Superior temporal gyrus (tissue), 1 donor: ENCODE measurements at regions not wholly inside any gene's neighbourhood (a gene's known extent, or its start where the extent isn't known, plus 50 kb on each side); places are given as distances from the start of the nearest gene placed in this dataset.
"Not testable (repeated sequence)": the region's sequence is repeated elsewhere in the genome, so short reads cannot be mapped to it uniquely, and the experiment has no call there.

Source experiments
- DNase-seq: peaks from one replicate; pipeline ENCODE4 v3.0.0-alpha.2; 2016; ENCODE audit errors: extremely low spot score

DNA sequence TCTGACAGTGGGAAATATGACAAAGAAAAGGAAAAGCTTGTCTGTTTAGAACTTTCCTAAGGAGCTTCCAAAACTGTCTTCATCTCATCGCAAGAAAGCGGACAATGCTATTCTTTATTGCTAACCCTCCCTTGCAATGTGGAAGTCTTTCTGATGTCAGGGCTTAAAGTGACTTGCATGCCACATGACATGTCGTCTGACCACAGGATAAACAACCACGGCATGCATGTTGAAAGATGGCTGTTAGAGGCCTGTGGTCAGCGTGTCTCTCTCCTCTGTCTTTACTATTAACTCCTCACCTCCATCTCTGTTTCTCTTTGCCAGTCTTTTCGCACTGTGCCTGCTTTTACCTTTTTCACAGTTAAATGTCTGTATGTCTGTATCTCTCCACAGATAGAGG, 389.8 kb downstream of the LNPK start:
- no peak for DNase-seq

GRCh38 chr2:175606010-175606841, 395.8 kb downstream of the LNPK start:
- DNase-seq: no peak

- DNase-seq: no peak
Observed at GRCh38 chr2:175605640-175606009, 396.4 kb downstream of the LNPK start.

DNA sequence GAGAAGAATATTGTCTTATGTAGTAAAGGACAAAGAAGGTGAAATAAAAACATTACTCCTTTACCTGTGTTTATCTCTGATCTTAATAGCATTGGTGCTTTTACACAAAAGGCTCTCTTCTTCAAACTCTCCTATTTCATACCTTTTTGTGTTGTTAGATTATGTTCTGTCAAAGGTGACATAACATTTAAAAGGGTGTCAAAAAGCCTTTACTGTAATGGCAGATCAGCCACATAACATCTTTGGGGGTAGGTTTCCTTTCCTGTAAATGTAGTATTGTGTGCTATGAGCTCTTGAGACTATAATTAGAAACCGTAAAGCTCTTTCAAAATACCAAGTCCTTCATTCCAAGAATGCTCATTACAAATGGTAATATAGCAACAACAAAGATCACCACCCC, 400.1 kb downstream of the LNPK start:
- DNase-seq: no peak

DNA sequence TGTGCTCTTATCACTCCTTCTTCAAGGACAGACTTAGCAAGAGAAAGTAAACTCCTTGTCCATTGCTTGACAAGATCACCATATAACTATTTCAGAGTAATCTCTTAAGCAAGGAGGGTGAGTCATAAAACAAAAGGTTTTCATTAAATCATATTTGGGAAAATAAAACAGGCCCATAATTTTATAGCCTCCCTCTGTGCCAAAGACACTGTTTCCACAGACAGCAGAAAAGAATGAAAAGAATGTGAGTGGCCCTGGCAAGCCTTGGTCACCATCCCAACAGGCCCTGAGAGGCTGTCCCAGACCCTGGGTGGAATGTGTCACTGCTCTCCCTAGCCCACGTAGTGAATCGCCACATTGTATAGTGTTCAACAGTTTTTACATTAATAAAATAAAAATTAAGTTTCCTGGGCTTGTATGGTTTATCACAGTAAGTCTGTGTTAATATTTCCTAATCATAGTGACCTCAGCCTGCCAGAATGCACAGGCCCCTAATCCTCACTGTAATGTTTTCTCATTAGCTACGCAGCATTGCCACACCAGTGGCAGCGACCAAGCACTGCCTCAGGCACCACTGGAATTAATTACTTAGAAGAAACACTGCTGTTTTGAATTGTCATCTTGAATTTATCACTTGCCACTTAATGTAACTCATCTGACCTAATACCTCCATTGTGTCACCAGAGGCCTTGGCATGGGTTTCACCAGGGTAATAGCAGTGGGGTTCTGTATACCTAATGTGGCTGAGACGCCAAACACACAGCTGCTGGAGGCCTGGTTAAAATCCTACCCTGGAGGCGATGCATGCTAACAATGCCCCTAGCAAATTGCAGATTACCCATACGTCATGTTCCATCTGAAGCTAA, 401.9 kb downstream of the LNPK start:
- DNase-seq: no peak

GRCh38 chr2:175597286-175597685, 404.8 kb downstream of the LNPK start:
- DNase-seq: no peak

DNA sequence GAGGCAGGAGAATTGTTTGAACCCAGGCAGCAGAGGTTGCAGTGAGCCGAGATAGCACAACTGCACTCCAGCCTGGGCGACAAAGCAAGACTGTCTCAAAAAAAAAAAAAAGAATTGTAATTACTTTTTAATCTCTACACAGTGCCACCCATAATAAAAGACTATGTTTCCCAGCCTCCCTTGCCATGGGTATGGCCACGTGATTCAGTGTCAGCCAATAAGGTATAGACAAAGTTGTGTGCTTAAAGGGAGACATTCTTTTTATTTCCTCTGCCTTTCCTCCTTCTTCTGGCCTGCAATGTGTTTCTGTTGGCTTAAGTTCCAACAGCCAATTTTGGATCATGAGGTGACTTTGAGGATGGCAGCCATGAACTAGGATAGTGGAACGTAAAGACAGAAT, 406.9 kb downstream of the LNPK start:
- no peak for DNase-seq

DNA sequence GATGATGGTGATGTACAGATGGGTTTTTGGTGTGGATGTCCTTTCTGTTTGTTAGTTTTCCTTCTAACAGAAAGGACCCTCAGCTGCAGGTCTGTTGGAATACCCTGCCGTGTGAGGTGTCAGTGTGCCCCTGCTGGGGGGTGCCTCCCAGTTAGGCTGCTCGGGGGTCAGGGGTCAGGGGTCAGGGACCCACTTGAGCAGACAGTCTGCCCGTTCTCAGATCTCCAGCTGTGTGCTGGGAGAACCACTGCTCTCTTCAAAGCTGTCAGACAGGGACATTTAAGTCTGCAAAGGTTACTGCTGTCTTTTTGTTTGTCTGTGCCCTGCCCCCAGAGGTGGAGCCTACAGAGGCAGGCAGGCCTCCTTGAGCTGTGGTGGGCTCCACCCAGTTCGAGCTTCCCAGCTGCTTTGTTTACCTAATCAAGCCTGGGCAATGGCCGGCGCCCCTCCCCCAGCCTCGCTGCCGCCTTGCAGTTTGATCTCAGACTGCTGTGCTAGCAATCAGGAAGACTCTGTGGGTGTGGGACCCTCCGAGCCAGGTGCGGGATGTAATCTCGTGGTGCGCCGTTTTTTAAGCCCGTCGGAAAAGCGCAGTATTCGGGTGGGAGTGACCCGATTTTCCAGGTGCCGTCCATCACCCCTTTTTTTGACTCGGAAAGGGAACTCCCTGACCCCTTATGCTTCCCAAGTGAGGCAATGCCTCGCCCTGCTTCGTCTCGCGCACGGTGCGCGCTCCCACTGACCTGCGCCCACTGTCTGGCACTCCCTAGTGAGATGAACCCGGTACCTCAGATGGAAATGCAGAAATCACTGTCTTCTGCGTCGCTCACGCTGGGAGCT, 408.2 kb downstream of the LNPK start:
- DNase-seq: not testable (repeated sequence)

GRCh38 chr2:175588213-175588612, 406.7 kb upstream of the ATP5MC3 start:
- DNase-seq: not testable (repeated sequence)

DNA sequence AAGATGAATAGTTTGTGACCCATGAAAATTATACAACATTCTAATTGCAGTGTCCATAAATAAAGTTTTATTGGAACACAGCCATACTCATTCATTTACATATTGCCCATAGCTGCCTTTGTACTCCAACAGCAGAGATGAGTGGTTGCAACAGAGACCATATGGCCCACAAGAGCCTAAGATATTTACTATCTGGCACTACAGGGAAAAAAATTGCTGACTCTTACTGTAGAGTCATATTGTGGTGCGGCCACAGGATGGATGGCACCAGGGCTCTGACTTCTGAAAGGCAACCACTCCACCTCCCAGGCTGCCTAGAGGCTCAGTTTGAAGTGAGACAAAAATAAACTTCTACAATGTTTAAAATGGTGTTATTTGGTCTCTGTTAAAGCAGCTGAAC, 404.0 kb upstream of the ATP5MC3 start:
- DNase-seq: no peak

- no peak for DNase-seq
Observed at GRCh38 chr2:175580652-175581051, 399.1 kb upstream of the ATP5MC3 start.

GRCh38 chr2:175579646-175580045, 398.1 kb upstream of the ATP5MC3 start:
- DNase-seq: no peak

DNA sequence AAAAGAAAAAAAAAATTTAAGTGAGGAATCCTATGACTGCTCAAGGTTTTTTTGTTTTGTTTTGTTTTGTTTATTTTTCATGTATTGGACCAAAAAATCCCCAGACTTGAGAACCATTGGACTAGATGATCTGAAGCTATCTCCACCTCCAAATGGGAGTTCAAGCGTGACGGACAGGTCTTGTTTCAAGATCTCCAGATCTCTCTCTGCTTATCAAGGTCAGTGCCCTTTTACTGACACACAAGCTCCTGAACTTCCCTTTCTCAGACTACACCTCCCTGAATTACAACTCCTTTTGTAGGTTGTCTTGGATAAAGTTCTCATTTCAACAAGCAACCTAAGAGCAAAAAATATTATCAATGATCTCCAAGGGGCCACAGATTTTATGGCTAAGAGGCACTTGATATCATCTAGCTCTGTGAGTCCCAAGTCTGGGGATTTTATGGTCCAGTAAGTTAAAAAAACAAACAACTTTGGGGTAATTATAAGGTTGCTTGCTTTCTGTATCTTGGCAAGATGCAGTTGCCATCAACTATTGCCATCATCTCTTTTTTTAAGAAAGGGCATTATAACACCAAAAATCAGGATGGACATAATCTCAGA, 396.0 kb upstream of the ATP5MC3 start:
- no peak for DNase-seq

GRCh38 chr2:175576875-175577274, 395.4 kb upstream of the ATP5MC3 start:
- DNase-seq: no peak

GRCh38 chr2:175576270-175576669, 394.8 kb upstream of the ATP5MC3 start:
- no peak for DNase-seq

DNA sequence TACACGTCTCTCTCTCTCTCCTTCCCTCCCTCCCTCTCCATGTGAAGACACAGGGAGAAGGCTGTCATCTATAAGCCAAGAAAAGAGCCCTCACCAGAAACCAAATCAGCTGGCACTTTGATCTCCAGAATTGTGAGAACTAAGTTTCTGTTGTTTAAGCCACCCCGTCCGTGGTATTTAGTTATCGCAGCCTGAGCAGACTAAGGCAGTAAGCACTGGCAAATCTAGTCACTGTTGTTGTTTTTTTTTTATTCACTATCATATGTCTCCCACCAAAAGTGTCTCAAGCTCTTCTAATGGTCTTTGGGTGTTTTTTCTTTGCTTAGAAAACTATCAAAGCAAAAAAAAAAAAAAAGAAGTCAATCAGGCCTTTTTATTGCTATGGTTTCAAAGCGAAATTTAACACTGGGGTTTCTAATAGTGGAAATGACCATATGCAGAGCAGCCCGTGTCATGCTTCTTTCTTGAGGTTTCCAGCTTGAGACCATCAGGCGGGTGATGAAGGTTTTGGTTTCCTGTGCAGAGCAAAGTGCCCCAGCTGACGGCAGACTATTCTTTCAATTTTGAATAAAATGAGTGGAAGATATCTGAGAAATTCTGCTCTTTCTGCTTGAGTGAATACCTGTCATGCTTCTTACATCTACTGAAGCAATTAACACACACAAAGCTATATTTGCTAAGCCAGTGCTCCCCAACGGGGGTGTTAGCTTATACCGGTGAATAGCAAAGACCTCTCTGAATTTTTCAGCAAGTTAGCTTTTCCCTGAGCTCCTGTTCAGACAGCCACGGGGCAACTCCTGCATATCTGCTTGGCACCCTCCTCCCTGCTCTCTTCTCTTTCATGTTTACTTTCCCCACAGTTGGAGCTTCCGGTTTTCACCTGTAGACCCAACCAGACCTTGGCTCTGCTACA, 394.1 kb upstream of the ATP5MC3 start:
- no peak for DNase-seq

DNA sequence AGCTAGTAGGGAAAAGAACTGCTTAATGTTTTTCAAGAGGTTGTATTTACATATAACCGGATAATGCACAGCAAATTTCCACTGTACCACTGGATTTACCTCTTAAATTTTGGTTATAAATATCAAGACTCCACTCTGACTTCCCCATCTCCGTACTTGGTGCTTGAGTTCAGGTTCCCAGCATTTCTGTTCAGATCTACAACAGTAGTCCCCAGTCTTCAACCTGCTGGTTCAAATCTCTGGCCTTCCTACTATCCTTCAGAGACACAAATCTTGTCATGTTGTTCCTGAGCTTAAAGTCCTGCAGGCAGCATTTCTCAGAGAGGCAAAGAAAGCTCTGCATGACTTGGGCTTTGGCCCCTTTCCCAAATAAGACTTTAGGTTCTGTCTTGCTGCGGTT, 392.6 kb upstream of the ATP5MC3 start:
- DNase-seq: no peak

- no peak for DNase-seq
Observed at GRCh38 chr2:175571078-175571653, 389.7 kb upstream of the ATP5MC3 start.

DNA sequence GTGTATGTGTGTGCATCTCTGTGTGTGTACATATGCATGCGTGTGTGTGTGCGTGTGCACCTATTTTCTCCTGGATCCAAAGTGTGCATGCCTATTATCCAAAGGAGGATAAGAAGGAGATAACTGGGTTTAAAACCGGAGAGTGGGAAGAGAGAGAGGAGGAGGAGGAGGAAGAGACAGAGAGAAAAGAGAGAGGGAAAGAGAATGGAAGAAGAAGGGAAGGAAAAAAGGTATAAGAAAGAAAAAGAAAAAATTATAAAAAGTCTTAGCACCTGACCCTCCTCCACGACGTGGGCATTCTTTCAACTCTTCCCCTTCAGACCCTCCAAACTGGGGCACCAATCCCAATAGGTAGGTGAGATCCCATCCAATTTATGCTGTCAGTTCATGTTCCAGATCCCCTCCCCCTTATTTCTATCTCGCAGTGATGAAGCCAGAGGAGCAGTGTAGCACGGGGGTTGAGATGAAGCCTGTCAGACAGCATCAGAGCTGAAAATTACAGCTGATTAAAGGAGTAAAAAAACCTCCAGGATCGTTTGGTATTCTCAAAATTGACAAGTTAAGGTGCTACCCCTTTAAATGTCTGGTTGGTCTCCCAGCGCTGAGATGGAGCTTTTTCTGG, 386.7 kb upstream of the ATP5MC3 start:
- DNase-seq: no peak
